Naive thymus-derived CD4-positive, alpha-beta T cell (primary cell): ENCODE measurements at regions not wholly inside any gene's neighbourhood (a gene's known extent, or its start where the extent isn't known, plus 50 kb on each side); places are given as distances from the start of the nearest gene placed in this dataset.

Source experiments
- ATAC-seq: fragments of 150-1000 bp; cut with Tn5 transposase; 2 replicates; pipeline ENCODE4 v1.10.0; 2021; ENCODE audit warnings: mild to moderate bottlenecking, moderate library complexity
- CTCF ChIA-PET: fragments of 350-600 bp; sonication (Branson Sonifier 250); formaldehyde crosslinking; loops from one replicate; lab custom pipeline; 2021; ENCODE audit warnings: antibody characterized with exemption; lab: Charles Lee
- POLR2A ChIA-PET: fragments of 350-600 bp; sonication (Branson Sonifier 250); formaldehyde crosslinking; loops from one replicate; lab custom pipeline; 2021; ENCODE audit warnings: antibody characterized with exemption, inconsistent platforms; lab: Charles Lee
- DNase-seq, 9 donors: peaks; one replicate each; pipeline versions ENCODE4 v3.0.0 to v3.0.0-alpha.2; 2020 to 2022; ENCODE audit warnings: mixed read lengths in 1 of 9
- H3K27ac ChIP-seq: one replicate; pipeline ENCODE4 v1.7.0; 2013; ENCODE audit warnings: mild to moderate bottlenecking, low read depth, low read length, moderate library complexity
- H3K27me3 ChIP-seq, 2 donors: one replicate each; pipeline ENCODE4 v1.7.0; 2013; ENCODE audit warnings: low read length in 2 of 2, mild to moderate bottlenecking in 2 of 2, moderate library complexity in 2 of 2; ENCODE audit not compliant: control insufficient read depth in 2 of 2, insufficient read depth in 2 of 2
- H3K36me3 ChIP-seq, 3 experiments: 1 replicate in 2 of 3; 2 replicates in 1 of 3; pipeline ENCODE4 v1.7.0; 2013; ENCODE audit warnings: low read length in 3 of 3, mild to moderate bottlenecking in 3 of 3, moderate library complexity in 1 of 3; ENCODE audit not compliant: insufficient read depth in 3 of 3, control insufficient read depth in 2 of 3
- H3K4me1 ChIP-seq, 2 donors: one replicate each; pipeline ENCODE4 v1.7.0; 2013; ENCODE audit warnings: low read length in 2 of 2, mild to moderate bottlenecking in 2 of 2, moderate library complexity in 1 of 2; ENCODE audit not compliant: control insufficient read depth in 2 of 2, insufficient read depth in 2 of 2
- H3K4me3 ChIP-seq: 2 replicates; pipeline ENCODE4 v1.7.0; 2013; ENCODE audit warnings: mild to moderate bottlenecking, low read length
- H3K9me3 ChIP-seq, 3 experiments: 1 replicate in 2 of 3; 2 replicates in 1 of 3; pipeline ENCODE4 v1.7.0; 2013; ENCODE audit warnings: low read length in 3 of 3; ENCODE audit not compliant: control insufficient read depth in 2 of 3
- H3K27ac Mint-ChIP-seq, 9 donors: one replicate each; pipeline ENCODE4 v1.8.0; 2020 to 2022; ENCODE audit warnings: mixed read lengths in 9 of 9, mild to moderate bottlenecking in 8 of 9, moderate library complexity in 5 of 9, inconsistent platforms in 2 of 9
- H3K27me3 Mint-ChIP-seq, 5 donors: one replicate each; pipeline ENCODE4 v1.8.0; 2021 to 2022; ENCODE audit warnings: mixed read lengths in 5 of 5, mild to moderate bottlenecking in 1 of 5
- H3K36me3 Mint-ChIP-seq, 5 donors: one replicate each; pipeline ENCODE4 v1.8.0; 2020 to 2022; ENCODE audit warnings: mixed read lengths in 5 of 5, mild to moderate bottlenecking in 3 of 5, inconsistent platforms in 1 of 5
- H3K4me1 Mint-ChIP-seq, 7 donors: one replicate each; pipeline ENCODE4 v1.8.0; 2020 to 2022; ENCODE audit warnings: mixed read lengths in 7 of 7, mild to moderate bottlenecking in 3 of 7, inconsistent platforms in 1 of 7
- H3K4me3 Mint-ChIP-seq, 10 donors: one replicate each; pipeline ENCODE4 v1.8.0; 2020 to 2022; ENCODE audit warnings: mild to moderate bottlenecking in 10 of 10, mixed read lengths in 10 of 10, moderate library complexity in 6 of 10, inconsistent platforms in 2 of 10
- H3K9me3 Mint-ChIP-seq, 11 donors: one replicate each; pipeline ENCODE4 v1.8.0; 2020 to 2022; ENCODE audit warnings: mixed read lengths in 11 of 11, mild to moderate bottlenecking in 4 of 11, inconsistent platforms in 1 of 11, moderate library complexity in 1 of 11
- intact Hi-C, 2 donors: fragments of 100-400 bp; cut with micrococcal nuclease; formaldehyde crosslinking; loops; one replicate each; pipeline ENCODE4 v1.15.1; 2023

GRCh38 chr14:65203574-65203973, 101.3 kb upstream of the MAX start:
- Histone ChIP-seq H3K4me1 (peaks cover 30 to 37% of the 10 kb centered on the region in 2 donors), H3K27me3 (no peaks in the 10 kb centered on the region), H3K27ac (no peak overlapping the region), H3K36me3 (no peaks in the 10 kb centered on the region), H3K9me3 (no peaks in the 10 kb centered on the region), H3K4me3 (no peak overlapping the region)
- peaks cover 0 to 6% (median 0%) of the 10 kb centered on the region in 11 donors for H3K9me3 Mint-ChIP-seq
- CTCF ChIA-PET, result no interaction called here
- peak overlapping the region in 5 of 9 donors; percentile 1 to 77 (median 22) for H3K27ac Mint-ChIP-seq
- H3K4me3 Mint-ChIP-seq, result no peak overlapping the region
- no peaks in the 10 kb centered on the region for H3K27me3 Mint-ChIP-seq
- H3K4me1 Mint-ChIP-seq, result peaks cover 23 to 41% (median 36%) of the 10 kb centered on the region in 7 donors
- DNase-seq (no peak), ATAC-seq (no peak)
- peaks cover 0 to 6% (median 0%) of the 10 kb centered on the region in 5 donors for H3K36me3 Mint-ChIP-seq
- intact Hi-C loops, result no loop called here
- POLR2A ChIA-PET, result no interaction called here

DNA sequence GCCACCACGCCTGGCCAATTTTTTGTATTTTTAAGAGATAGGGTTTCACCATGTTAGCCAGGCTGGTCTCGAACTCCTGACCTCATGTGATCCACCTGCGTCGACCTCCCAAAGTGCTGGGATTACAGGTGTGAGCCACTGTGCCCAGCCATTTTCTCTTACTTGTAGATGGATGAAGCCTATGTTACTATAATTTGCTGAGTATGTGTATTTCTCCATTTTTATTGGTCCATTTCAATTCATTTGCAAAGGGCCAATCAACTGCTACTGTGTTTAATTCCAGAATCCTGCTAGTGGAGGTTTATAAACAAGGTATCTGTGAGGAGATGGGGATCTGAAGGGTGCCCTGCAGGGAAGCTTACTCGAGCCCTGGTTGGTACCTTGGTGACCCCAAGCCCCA, 101.7 kb upstream of the MAX start:
- no peaks in the 10 kb centered on the region for H3K27me3 Mint-ChIP-seq
- ChIA-PET POLR2A (no interaction called here), CTCF (no interaction called here)
- Histone ChIP-seq H3K36me3 (no peaks in the 10 kb centered on the region), H3K27ac (no peak overlapping the region), H3K4me3 (no peak overlapping the region), H3K4me1 (peaks cover 32 to 37% of the 10 kb centered on the region in 2 donors), H3K27me3 (no peaks in the 10 kb centered on the region), H3K9me3 (no peaks in the 10 kb centered on the region)
- no peak for ATAC-seq
- peaks cover 24 to 46% (median 39%) of the 10 kb centered on the region in 7 donors for H3K4me1 Mint-ChIP-seq
- intact Hi-C loops, result loop anchor here in 1 of 2 donors (2.0 kb wide), 1 partner anchor 19 kb away; no protein-coding TSS in a partner anchor
- peak overlapping the region in 5 of 9 donors; percentile 12 to 90 (median 22) for H3K27ac Mint-ChIP-seq
- H3K9me3 Mint-ChIP-seq, result peaks cover 0 to 6% (median 0%) of the 10 kb centered on the region in 11 donors
- DNase-seq, result no peak
- H3K4me3 Mint-ChIP-seq, result no peak overlapping the region
- peaks cover 0 to 6% (median 0%) of the 10 kb centered on the region in 5 donors for H3K36me3 Mint-ChIP-seq

- Mint-ChIP-seq H3K27ac (peak overlapping the region; percentile 81 to 93 (median 88)), H3K4me3 (peak overlapping the region; percentile 61 to 85 (median 70)), H3K36me3 (peaks cover 0 to 6% (median 0%) of the 10 kb centered on the region in 5 donors), H3K27me3 (no peaks in the 10 kb centered on the region), H3K4me1 (peaks cover 33 to 64% (median 53%) of the 10 kb centered on the region in 7 donors), H3K9me3 (peaks cover 0 to 6% (median 0%) of the 10 kb centered on the region in 11 donors)
- ChIA-PET CTCF (interaction anchor here (0.5 to 1.2 kb wide), 5 partner anchors 17 to 619 kb away, joined by 3 to 4 read pairs (median 3); no protein-coding TSS in a partner anchor), POLR2A (interaction anchor here (1.4 to 2.0 kb wide), 2 partner anchors 81 to 206 kb away, joined by 6 to 11 read pairs; partner anchors contain the start of gene FUT8)
- H3K27ac ChIP-seq, result peak overlapping the region; percentile 31
- intact Hi-C loops, result loop anchor here (5.0 kb wide), 4 partner anchors 104 to 646 kb away; partner anchors contain the start of genes MAX (in 2 of the 2), FNTB (in 1 of the 2) and FUT8 (in 1 of the 2)
- ATAC-seq (no peak), DNase-seq (no peak)
- no peaks in the 10 kb centered on the region for H3K9me3 ChIP-seq
- no peak overlapping the region for H3K4me3 ChIP-seq
- no peaks in the 10 kb centered on the region for H3K27me3 ChIP-seq
- H3K4me1 ChIP-seq, result peaks cover 40 to 42% of the 10 kb centered on the region in 2 donors
- H3K36me3 ChIP-seq, result no peaks in the 10 kb centered on the region
These were observed 103.7 kb upstream of the MAX start for GRCh38 chr14:65206078-65206447.

DNA sequence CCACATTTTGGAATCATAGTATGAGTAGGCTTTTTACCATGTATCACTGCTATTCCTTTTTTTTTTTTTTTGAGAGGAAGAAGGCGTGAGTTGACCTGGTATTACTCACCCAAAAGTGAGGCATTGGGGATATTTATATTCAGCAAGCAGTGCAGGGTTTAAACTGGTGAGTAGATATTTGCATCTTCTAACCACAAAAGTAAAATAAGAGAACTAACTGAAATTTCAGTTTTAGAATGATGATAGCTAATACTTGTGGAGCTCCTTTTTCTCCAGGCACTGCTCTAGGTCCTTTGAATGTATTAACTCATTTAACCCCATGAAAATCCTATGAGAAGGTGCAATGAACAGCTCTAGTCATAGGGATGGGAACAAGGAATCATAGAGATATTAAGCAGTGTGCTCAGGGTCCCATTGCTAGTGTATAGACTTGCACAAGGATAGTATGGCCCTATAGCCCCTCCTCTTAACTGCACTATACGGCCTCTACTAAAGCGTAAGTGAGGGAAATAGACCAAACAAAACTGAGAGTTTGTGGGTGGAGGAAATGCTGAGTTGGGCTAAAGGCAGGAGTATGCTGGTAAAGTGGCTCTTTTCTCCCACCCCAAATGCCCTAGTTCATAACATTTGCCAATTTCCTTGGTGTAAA, 104.3 kb upstream of the MAX start:
- intact Hi-C loops, result loop anchor here (5.0 kb wide), 4 partner anchors 104 to 646 kb away; partner anchors contain the start of genes MAX (in 2 of the 2), FNTB (in 1 of the 2) and FUT8 (in 1 of the 2)
- Mint-ChIP-seq H3K27me3 (no peaks in the 10 kb centered on the region), H3K36me3 (peaks cover 0 to 6% (median 0%) of the 10 kb centered on the region in 5 donors), H3K27ac (peak overlapping the region; percentile 81 to 93 (median 83)), H3K4me3 (peak overlapping the region in 9 of 10 donors; percentile 41 to 85 (median 70)), H3K9me3 (peaks cover 0 to 6% (median 0%) of the 10 kb centered on the region in 11 donors), H3K4me1 (peaks cover 35 to 69% (median 58%) of the 10 kb centered on the region in 7 donors)
- Histone ChIP-seq H3K4me3 (no peak overlapping the region), H3K27me3 (no peaks in the 10 kb centered on the region), H3K27ac (peak overlapping the region; percentile 14), H3K36me3 (no peaks in the 10 kb centered on the region), H3K4me1 (peaks cover 40 to 45% of the 10 kb centered on the region in 2 donors), H3K9me3 (no peaks in the 10 kb centered on the region)
- DNase-seq (peak in 1 of 9 donors; percentile 36), ATAC-seq (peak; percentile 73)
- CTCF ChIA-PET, result interaction anchor here (0.5 to 1.2 kb wide), 4 partner anchors 16 to 205 kb away, joined by 3 read pairs; no protein-coding TSS in a partner anchor
- POLR2A ChIA-PET, result interaction anchor here (0.5 to 2.0 kb wide), 3 partner anchors 80 to 390 kb away, joined by 4 to 11 read pairs (median 6); no protein-coding TSS in a partner anchor

GRCh38 chr14:65208548-65208947, 106.2 kb upstream of the MAX start:
- intact Hi-C loops, result loop anchor here (5.0 kb wide), 4 partner anchors 106 to 644 kb away; partner anchors contain the start of genes MAX (in 2 of the 2), FNTB (in 1 of the 2) and FUT8 (in 1 of the 2)
- Mint-ChIP-seq H3K27me3 (no peaks in the 10 kb centered on the region), H3K36me3 (peaks cover 0 to 8% (median 0%) of the 10 kb centered on the region in 5 donors), H3K27ac (peak overlapping the region; percentile 37 to 96 (median 85)), H3K9me3 (peaks cover 0 to 5% (median 0%) of the 10 kb centered on the region in 11 donors), H3K4me3 (peak overlapping the region in 5 of 10 donors; percentile 57 to 70 (median 59)), H3K4me1 (peaks cover 35 to 71% (median 59%) of the 10 kb centered on the region in 7 donors)
- H3K9me3 ChIP-seq, result no peaks in the 10 kb centered on the region
- H3K4me1 ChIP-seq, result peaks cover 40 to 47% of the 10 kb centered on the region in 2 donors
- ATAC-seq, result no peak
- no peak overlapping the region for H3K27ac ChIP-seq
- no peak for DNase-seq
- H3K27me3 ChIP-seq, result no peaks in the 10 kb centered on the region
- H3K36me3 ChIP-seq, result no peaks in the 10 kb centered on the region
- POLR2A ChIA-PET, result interaction anchor here (0.7 to 1.2 kb wide), 2 partner anchors 67 to 204 kb away, joined by 3 to 5 read pairs; partner anchors contain the start of gene FUT8
- no peak overlapping the region for H3K4me3 ChIP-seq
- CTCF ChIA-PET, result interaction anchor here (0.7 kb wide), 2 partner anchors 17 to 38 kb away, joined by 3 read pairs; no protein-coding TSS in a partner anchor

GRCh38 chr14:65210118-65210821, 108.0 kb upstream of the MAX start:
- CTCF ChIA-PET, result no interaction called here
- peaks cover 29 to 74% (median 55%) of the 10 kb centered on the region in 7 donors for H3K4me1 Mint-ChIP-seq
- peak overlapping the region in 8 of 10 donors; percentile 3 to 70 (median 32) for H3K4me3 Mint-ChIP-seq
- peaks cover 0 to 7% (median 0%) of the 10 kb centered on the region in 5 donors for H3K36me3 Mint-ChIP-seq
- Histone ChIP-seq H3K27ac (no peak overlapping the region), H3K4me3 (no peak overlapping the region), H3K4me1 (peaks cover 38 to 42% of the 10 kb centered on the region in 2 donors), H3K27me3 (no peaks in the 10 kb centered on the region), H3K9me3 (no peaks in the 10 kb centered on the region), H3K36me3 (no peaks in the 10 kb centered on the region)
- DNase-seq (no peak), ATAC-seq (no peak)
- H3K9me3 Mint-ChIP-seq, result peaks cover 0 to 4% (median 0%) of the 10 kb centered on the region in 11 donors
- POLR2A ChIA-PET, result interaction anchor here (0.6 kb wide), 1 partner anchor 366 kb away, joined by 3 read pairs; no protein-coding TSS in a partner anchor
- H3K27ac Mint-ChIP-seq, result peak overlapping the region in 7 of 9 donors; percentile 10 to 83 (median 51)
- intact Hi-C loops, result loop anchor here in 1 of 2 donors (2.0 kb wide), 1 partner anchor 39 kb away; no protein-coding TSS in a partner anchor
- H3K27me3 Mint-ChIP-seq, result no peaks in the 10 kb centered on the region
